DMS79 treated with DMSO at 0.1 percent for 48 hours (cell line): ENCODE measurements at regions not wholly inside any gene's neighbourhood (a gene's known extent, or its start where the extent isn't known, plus 50 kb on each side); places are given as distances from the start of the nearest gene placed in this dataset.

Experiments used
- DNase-seq: peaks from one replicate; lab custom pipeline; 2025; lab: John Stamatoyannopoulos, UW

DNA sequence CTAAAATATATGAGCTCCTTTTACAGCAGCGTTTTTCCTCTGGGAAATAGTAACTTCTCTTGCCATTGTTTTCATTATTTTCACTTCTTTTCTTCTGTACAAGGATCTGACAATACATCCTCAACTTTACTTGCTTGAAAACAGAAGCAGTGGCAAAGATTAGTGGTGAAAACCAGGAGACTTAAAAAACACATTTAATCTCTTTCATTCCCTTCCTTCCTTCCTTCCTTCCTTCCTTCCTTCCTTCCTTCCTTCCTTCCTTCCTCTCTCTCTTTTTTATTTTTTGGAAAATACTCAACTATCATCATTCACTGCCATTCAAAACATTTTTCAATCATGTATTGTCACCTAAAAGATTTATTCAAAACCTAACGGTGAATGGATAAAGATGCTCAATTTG is 1411.4 kb downstream of the NCAM2 start:
- no peak for DNase-seq

- DNase-seq: no peak
Measured at GRCh38 chr21:22416555-22416954, 1418.3 kb downstream of the NCAM2 start.

- DNase-seq: no peak
Measured at GRCh38 chr21:22421416-22422180, 1423.4 kb downstream of the NCAM2 start.

DNA sequence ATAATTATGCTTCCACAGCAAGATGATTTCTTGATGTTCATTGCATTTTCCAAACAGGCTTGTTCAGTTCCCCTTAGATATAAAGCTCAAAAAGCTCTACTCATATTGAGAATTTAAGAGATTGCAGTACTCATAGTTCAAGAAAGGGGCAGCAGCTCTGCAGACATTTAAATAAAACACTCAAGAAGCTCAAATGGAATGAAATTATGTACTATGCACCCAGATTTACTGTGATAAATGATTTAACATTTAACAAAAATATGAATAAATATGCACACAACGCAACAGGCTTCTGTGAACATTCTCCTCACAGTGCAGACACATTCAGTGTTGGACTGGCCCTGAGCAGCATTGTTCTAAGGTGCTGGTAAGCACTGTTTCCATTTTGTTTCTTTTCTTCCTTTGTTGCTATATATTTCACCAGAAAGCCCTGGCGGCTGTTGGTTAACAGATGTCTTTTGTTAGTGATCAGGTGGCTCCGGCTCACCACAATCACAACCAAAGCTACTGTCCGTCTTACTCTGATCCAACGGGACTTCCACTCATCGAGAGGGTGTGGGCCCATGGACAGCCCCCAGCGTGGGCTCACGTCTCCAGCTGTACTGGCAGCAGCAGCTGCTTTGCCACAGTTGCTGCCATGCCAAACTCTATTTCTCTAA is 1440.3 kb downstream of the NCAM2 start:
- DNase-seq: no peak

DNA sequence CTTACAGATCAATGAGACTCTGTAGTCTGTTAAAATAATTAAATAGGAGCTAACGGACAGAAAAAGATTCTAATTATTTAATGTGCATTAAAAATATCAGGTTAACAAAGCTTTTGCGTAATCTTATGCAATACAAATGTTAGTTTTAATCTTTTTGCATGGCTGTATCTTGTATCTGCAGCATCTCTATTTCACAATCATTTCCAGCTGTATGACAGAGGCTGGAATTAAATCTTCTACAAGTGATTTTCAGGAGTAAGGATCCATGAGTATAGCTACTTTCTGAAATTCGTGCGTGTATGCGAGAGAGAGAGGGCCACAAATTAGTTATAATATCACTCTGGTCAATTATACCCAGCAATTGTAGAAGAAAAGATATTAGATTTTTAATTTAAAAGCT is 1446.8 kb downstream of the NCAM2 start:
- DNase-seq: no peak

DNA sequence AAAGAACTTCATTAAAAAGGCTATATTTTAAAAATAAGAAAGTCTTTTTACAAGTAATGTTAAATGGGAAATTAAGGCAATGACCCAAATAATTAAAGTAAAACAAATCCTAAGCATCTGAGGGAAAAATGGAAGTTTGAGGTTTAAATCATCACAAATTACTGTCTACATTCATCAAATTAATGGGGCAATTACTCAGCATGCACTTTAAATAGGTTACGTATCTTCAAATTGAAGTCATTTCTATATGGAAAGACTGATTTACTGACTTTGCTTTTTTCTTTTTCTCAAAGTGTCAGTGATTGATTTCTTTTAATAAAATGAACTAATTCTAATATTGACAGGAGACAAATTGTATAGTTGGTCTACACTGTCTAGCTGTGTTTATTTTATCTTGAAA is 1452.3 kb downstream of the NCAM2 start:
- no peak for DNase-seq

GRCh38 chr21:22456241-22456640 is 1458.0 kb downstream of the NCAM2 start:
- DNase-seq: no peak

- DNase-seq: no peak
Measured at GRCh38 chr21:22468893-22469292, 1470.7 kb downstream of the NCAM2 start.

- DNase-seq: no peak
Measured at GRCh38 chr21:22474403-22474802, 1476.2 kb downstream of the NCAM2 start.

DNA sequence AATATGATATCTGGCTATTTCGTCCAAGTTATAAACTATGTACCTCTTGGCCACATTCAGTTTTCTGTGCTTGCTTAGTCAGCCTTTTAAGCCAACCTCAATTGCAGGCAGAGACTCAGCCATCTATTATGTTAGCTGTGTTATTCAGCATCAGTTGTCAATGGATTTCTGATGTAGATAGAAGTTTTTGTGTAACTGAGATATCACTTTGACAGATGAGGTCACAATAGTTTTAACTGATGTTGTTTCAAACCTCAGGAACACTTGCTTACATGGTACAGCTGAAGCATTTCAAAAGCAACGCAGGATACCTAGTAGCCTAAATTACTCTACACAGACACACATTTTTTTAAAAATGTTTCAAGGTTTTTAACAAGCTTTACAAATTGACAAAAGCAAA is 1478.0 kb downstream of the NCAM2 start:
- no peak for DNase-seq

GRCh38 chr21:22476726-22477646 is 1478.8 kb downstream of the NCAM2 start:
- no peak for DNase-seq

DNA sequence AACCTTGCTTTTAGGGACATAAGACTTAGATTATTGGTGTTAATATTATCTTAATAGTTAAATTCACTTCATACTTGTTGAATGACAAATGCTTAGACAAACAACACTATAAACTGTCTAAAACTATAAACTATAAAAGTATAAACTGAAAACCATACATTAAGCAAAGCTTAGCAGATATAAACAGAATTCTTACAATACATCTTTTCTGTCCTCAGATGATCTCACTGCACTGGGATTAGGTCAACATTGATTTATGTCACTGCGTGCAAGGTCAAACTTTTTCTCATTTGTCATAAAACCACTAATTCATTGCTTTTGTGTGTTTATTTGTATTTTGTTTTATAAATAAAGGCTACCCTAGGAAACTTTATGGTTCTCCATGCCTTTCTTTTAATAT is 1491.8 kb downstream of the NCAM2 start:
- DNase-seq: no peak

GRCh38 chr21:22516230-22516629 is 1518.0 kb downstream of the NCAM2 start:
- DNase-seq: no peak

DNA sequence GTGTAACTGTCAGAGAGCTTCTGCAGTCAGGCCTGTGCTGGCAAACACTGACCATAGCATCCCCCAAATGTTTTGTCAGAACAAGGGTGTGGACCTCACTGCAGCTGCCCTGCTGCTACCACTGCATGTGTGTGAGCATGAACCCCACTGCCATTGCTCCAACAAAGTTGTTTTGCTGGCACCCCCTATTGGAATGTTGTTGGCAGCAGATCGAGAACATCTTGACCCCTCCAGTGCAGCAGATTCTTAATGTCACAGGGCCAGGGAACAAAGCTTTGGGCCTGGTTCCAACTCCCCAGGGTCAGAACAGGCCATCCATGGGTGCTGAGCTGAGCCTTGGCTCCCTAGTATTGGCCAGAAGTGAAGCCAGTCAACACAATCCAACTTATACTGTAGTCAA is 1537.4 kb downstream of the NCAM2 start:
- DNase-seq: no peak

GRCh38 chr21:22536509-22536908 is 1538.3 kb downstream of the NCAM2 start:
- DNase-seq: no peak

DNA sequence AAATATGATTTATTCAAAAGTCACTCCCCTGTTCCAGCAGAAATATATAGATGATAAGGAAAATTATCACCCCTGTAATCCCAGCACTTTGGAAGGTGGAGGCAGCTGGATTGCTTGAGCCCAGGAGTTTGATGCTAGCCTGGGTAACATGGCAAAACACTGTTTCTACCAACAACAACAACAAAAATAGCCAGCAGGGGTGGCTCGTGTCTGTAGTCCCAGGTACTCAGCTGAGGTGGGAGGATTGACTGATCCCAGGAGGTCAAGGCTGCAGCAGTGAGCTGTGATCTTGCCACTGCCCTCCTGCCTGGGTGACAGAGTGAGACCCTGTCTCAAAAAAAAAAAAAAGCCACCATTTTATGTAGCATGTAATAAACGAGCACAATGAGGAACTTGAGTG is 1546.5 kb downstream of the NCAM2 start:
- no peak for DNase-seq

GRCh38 chr21:22552390-22552789 is 1554.2 kb downstream of the NCAM2 start:
- DNase-seq: no peak

DNA sequence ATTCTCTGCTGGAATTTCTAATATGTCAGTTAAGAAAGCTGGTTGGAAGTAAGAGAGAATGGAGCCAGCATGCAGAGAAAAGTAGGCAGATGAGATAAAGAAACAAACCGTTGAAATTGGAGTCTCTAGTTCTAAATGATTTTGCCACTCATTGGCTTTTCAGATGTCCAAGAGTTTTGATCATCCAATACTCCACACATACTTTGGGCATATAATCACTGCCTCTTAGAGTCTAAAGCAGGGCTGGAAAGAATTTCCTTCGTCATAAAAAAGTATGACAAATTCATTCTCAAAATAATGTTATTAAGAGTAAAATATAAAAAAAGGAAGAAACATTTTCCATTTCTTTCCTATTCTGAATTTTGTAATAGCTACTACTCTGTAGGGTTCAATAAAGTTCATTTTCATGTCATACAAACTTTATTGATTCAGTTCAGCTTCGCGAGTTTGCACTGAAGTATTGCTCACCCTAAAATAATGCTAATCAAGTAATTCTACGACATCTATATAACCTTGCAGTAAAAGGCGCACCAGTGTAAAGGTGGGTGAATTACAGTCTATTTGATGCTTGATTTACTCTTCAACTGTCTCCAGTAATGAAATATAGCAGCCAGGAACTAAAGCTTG is 1556.6 kb downstream of the NCAM2 start:
- DNase-seq: no peak

DNA sequence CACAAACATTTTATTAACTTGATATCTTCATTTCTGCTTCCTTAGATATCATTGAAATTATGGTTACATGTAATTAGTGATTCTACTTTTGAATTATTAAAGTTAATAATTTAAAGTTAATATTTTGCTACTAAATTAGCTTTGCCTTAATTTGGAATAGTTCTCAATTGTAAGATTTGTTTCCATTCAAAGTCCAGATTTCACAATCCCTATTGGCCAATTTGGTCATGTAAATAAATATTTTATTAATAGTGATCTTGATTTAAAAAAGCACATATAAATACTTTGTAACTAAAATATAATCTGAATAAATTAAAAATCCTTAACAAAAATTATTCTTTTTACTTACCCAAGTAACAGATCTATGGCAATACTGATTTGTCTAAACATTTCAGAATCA is 1558.6 kb downstream of the NCAM2 start:
- DNase-seq: no peak

DNA sequence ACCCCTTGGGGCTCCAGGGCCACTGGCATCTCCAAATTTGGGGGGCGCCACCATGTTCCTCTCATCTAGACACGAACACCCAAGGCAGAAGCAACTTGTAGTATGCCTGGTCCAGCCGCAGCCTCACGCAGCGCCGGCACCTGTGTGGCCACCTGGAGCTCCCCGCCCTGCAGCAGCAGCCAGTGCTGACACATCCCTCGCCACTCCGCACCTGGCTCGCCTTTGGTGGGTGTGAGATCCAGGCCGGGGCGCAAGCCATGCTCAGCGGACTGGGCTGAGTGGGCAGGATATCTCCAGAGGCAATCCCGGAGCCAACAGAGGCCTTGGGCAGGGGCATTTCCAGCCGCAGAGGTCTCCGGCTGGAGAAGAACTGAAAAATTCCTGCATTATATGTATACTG is 1563.7 kb downstream of the NCAM2 start:
- no peak for DNase-seq

DNA sequence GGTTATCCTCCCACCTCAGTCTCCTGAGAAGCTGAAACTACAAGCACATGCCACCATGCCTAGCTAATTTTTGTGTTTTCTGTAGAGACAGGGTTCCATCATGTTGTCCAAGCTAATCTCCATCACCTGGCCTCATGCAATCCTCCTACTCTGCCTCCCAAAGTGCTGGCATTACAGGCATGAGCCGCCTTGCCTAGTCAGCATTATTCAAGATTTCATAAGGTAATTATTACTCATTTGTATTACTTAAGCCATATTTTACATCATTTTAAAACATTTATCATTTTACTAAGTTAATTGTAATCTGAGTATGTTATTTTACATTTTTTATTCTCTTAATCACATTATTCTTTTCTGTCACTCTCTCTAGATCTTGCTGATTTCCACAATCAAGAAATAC is 1575.6 kb downstream of the NCAM2 start:
- DNase-seq: no peak

GRCh38 chr21:22575165-22575584 is 1577.0 kb downstream of the NCAM2 start:
- DNase-seq: no peak
